GM08714 (cell line): ENCODE measurements at regions not wholly inside any gene's neighbourhood (a gene's known extent, or its start where the extent isn't known, plus 50 kb on each side); places are given as distances from the start of the nearest gene placed in this dataset.

Experiments used
- H3K4me3 ChIP-seq: fragments of 200-500 bp; sonication (Bioruptor generic); 2 replicates; pipeline ENCODE4 v1.5.1; 2014; ENCODE audit warnings: mild to moderate bottlenecking, low read length, inconsistent platforms
- ZNF274 ChIP-seq: IDR thresholded peaks from 2 replicates; pipeline ENCODE4 v1.6.1; 2012; ENCODE audit warnings: mild to moderate bottlenecking, low read depth, low read length

GRCh38 chr15:95346721-95347475, 983.6 kb upstream of the NR2F2 start:
- TF ChIP-seq ZNF274, result no peak

GRCh38 chr15:95347837-95348236, 982.7 kb upstream of the NR2F2 start:
- no peak for TF ChIP-seq ZNF274
- no peak overlapping the region for H3K4me3 ChIP-seq

More at GRCh38 chr15:95346721-95347475, 983.6 kb upstream of the NR2F2 start:
- H3K4me3 ChIP-seq, result no peak overlapping the region

- TF ChIP-seq ZNF274, result no peak
- H3K4me3 ChIP-seq, result no peak overlapping the region
These were observed 979.6 kb upstream of the NR2F2 start for GRCh38 chr15:95350908-95351307.

- TF ChIP-seq ZNF274, result no peak
- no peak overlapping the region for H3K4me3 ChIP-seq
These were observed 977.8 kb upstream of the NR2F2 start for GRCh38 chr15:95352631-95353187.

- no peak for TF ChIP-seq ZNF274
- no peak overlapping the region for H3K4me3 ChIP-seq
These were observed 977.0 kb upstream of the NR2F2 start for GRCh38 chr15:95353512-95353911.

GRCh38 chr15:95359966-95360365, 970.5 kb upstream of the NR2F2 start:
- no peak for TF ChIP-seq ZNF274

GRCh38 chr15:95362306-95362705, 968.2 kb upstream of the NR2F2 start:
- TF ChIP-seq ZNF274, result no peak
- H3K4me3 ChIP-seq, result no peak overlapping the region

More at GRCh38 chr15:95359966-95360365, 970.5 kb upstream of the NR2F2 start:
- H3K4me3 ChIP-seq, result no peak overlapping the region

GRCh38 chr15:95363646-95364045, 966.9 kb upstream of the NR2F2 start:
- H3K4me3 ChIP-seq, result no peak overlapping the region
- no peak for TF ChIP-seq ZNF274

- no peak for TF ChIP-seq ZNF274
- H3K4me3 ChIP-seq, result no peak overlapping the region
These were observed 964.9 kb upstream of the NR2F2 start for GRCh38 chr15:95365511-95366107.

GRCh38 chr15:95368191-95368590, 962.3 kb upstream of the NR2F2 start:
- TF ChIP-seq ZNF274, result no peak
- no peak overlapping the region for H3K4me3 ChIP-seq

- no peak overlapping the region for H3K4me3 ChIP-seq
- TF ChIP-seq ZNF274, result no peak
These were observed 961.5 kb upstream of the NR2F2 start for GRCh38 chr15:95368755-95369601.

GRCh38 chr15:95370291-95370690, 960.2 kb upstream of the NR2F2 start:
- H3K4me3 ChIP-seq, result no peak overlapping the region

GRCh38 chr15:95371664-95372063, 958.8 kb upstream of the NR2F2 start:
- no peak overlapping the region for H3K4me3 ChIP-seq
- no peak for TF ChIP-seq ZNF274

More at GRCh38 chr15:95370291-95370690, 960.2 kb upstream of the NR2F2 start:
- no peak for TF ChIP-seq ZNF274

- H3K4me3 ChIP-seq, result no peak overlapping the region
- no peak for TF ChIP-seq ZNF274
These were observed 955.2 kb upstream of the NR2F2 start for GRCh38 chr15:95375281-95375680.
